ENCODE measurements at regions not wholly inside any gene's neighbourhood (a gene's known extent, or its start where the extent isn't known, plus 50 kb on each side); places are given as distances from the start of the nearest gene placed in this dataset.

DNA sequence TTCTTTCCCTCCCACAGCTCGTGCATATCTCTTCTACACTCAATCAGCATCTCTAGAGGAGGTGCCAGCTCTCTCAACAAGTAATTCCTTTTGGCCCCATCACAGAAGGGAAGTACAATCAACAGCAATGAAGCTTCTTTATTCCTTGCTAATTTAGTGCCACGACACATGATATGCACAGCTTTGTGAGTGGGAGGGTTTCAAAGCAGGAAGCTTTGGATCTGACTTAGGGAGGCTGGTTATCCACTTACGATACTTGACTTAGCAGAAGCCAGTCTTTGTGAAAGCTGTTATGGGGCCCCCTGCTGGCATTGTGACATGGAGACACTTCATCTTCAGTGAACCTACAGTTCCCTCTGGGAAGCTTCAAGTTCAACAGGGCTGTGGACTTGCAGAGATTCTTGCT lies 81.0 kb downstream of the TMEM100 start:
- TF ChIP-seq CHD7 (IDR thresholded peaks at IDR 0.05; ENCODE audit: insufficient replicate concordance, low read length) (no peak), ZNF274 (IDR thresholded peaks at IDR 0.05; ENCODE audit: borderline replicate concordance, extremely low read depth, low read length) (no peak), RXRA (IDR thresholded peaks at IDR 0.05; ENCODE audit: insufficient read depth, low read depth, low read length) (no peak), BACH1 (IDR thresholded peaks at IDR 0.05; ENCODE audit: low read length) (no peak), EP300 (IDR thresholded peaks at IDR 0.05; ENCODE audit: borderline replicate concordance in 1 of 2, low read depth in 2 of 2, low read length in 2 of 2) (no peak), GABPA (IDR thresholded peaks at IDR 0.05; ENCODE audit: borderline replicate concordance, insufficient read depth, low read length) (no peak), JUND (IDR thresholded peaks at IDR 0.05; ENCODE audit: low read length) (no peak), HDAC6 (IDR thresholded peaks at IDR 0.05; ENCODE audit: low read depth, low read length) (no peak)
- TF ChIP-seq, protein P1, sequence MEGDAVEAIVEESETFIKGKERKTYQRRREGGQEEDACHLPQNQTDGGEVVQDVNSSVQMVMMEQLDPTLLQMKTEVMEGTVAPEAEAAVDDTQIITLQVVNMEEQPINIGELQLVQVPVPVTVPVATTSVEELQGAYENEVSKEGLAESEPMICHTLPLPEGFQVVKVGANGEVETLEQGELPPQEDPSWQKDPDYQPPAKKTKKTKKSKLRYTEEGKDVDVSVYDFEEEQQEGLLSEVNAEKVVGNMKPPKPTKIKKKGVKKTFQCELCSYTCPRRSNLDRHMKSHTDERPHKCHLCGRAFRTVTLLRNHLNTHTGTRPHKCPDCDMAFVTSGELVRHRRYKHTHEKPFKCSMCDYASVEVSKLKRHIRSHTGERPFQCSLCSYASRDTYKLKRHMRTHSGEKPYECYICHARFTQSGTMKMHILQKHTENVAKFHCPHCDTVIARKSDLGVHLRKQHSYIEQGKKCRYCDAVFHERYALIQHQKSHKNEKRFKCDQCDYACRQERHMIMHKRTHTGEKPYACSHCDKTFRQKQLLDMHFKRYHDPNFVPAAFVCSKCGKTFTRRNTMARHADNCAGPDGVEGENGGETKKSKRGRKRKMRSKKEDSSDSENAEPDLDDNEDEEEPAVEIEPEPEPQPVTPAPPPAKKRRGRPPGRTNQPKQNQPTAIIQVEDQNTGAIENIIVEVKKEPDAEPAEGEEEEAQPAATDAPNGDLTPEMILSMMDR (IDR thresholded peaks at IDR 0.05; ENCODE audit: control extremely low read depth in 1 of 3, insufficient read depth in 1 of 3, low read depth in 1 of 3, low read length in 3 of 3) = peak; percentile 3 to 38 (median 22); a peak in 3 of 4 replicates

Data from H1 (cell line).